Posterior cingulate gyrus (tissue), 11 donors: ENCODE measurements at regions not wholly inside any gene's neighbourhood (a gene's known extent, or its start where the extent isn't known, plus 50 kb on each side); places are given as distances from the start of the nearest gene placed in this dataset.
"Not testable (repeated sequence)": the region's sequence is repeated elsewhere in the genome, so short reads cannot be mapped to it uniquely, and the experiment has no call there.

ENCODE experiments used
- DNase-seq, 10 donors: peaks; one replicate each; pipeline versions ENCODE4 v3.0.0 to v3.0.0-alpha.2; 2020 to 2021; ENCODE audit warnings: mixed read lengths in 3 of 10
- intact Hi-C: fragments of 100-400 bp; cut with DNase I; formaldehyde crosslinking; loops from one replicate; pipeline ENCODE4 v1.15.1; 2023

GRCh38 chr11:39810358-39810757, 1649.1 kb downstream of the LRRC4C start:
- no peak for DNase-seq
- intact Hi-C loops, result no loop called here

GRCh38 chr11:39809833-39810232, 1649.6 kb downstream of the LRRC4C start:
- intact Hi-C loops, result no loop called here

DNA sequence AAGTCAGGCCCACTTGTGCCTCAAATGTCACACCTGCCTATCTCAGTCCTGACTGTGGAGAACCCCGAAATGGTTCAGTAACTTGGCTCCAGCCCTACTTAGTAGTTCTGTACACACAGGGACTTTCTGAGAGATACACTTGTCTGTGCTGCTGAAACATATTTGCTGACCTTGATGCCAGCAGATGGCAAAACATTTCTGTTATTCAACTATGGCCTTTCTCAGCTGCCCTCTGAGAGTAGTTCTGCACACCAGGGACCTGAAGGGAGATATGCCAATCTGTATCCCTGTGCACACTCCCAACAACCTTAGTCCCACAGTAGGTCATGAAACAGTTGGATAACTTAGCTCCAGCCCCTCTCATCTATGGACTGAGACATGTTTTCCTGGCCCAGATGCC, 1651.5 kb downstream of the LRRC4C start:
- intact Hi-C loops, result no loop called here

More at GRCh38 chr11:39809833-39810232, 1649.6 kb downstream of the LRRC4C start:
- DNase-seq, result no peak

DNA sequence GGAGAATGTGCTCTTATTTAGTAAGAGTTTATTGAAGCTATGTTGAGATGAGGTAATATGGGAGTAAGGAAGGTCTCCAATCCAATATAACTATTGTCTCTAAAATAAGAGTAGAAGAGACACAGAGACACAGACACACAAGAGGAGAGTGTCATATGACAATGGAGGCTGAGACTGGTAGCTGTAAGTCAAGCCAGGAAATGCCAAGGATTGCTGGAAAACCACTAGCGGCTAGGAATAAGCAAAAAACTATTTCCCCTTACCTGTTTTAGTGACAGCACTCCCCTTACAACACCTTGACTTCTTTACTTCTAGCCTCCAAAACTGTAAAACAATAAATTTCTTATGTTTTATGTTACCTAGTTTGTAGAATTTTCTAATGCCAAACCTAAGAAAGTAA, 1652.8 kb downstream of the LRRC4C start:
- intact Hi-C loops, result no loop called here
- no peak for DNase-seq

More for the DNA sequence above, 1651.5 kb downstream of the LRRC4C start:
- no peak for DNase-seq

- intact Hi-C loops, result no loop called here
- DNase-seq, result no peak
Measured at GRCh38 chr11:39804271-39804670, 1655.2 kb downstream of the LRRC4C start.

GRCh38 chr11:39786682-39787081, 1672.8 kb downstream of the LRRC4C start:
- intact Hi-C loops, result no loop called here

DNA sequence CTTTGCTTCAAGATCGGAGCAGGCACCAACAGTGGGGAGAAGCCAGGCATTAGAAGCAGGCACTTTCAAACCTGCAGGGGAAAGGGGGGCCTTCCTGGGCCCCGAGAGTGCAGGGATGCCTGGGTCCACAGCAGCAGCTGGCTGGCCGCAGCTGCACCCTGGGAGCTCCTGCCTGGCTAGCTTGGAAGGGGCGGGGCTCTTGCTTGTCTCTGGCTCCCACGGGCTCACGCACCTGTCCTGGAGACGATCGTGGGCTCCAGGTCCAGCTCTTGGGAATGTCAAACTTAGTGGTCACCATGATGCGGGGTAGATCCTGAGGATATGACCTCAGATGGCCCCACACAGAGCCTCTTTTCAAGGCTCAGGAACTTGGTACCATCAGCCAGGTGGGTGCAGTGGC, 1673.2 kb downstream of the LRRC4C start:
- intact Hi-C loops, result no loop called here

More at GRCh38 chr11:39786682-39787081, 1672.8 kb downstream of the LRRC4C start:
- peak in 2 of 10 donors; percentile 56 to 68 for DNase-seq

GRCh38 chr11:39784873-39785272, 1674.6 kb downstream of the LRRC4C start:
- intact Hi-C loops, result no loop called here

More for the DNA sequence above, 1673.2 kb downstream of the LRRC4C start:
- DNase-seq, result peak in 2 of 10 donors; percentile 51 to 55

DNA sequence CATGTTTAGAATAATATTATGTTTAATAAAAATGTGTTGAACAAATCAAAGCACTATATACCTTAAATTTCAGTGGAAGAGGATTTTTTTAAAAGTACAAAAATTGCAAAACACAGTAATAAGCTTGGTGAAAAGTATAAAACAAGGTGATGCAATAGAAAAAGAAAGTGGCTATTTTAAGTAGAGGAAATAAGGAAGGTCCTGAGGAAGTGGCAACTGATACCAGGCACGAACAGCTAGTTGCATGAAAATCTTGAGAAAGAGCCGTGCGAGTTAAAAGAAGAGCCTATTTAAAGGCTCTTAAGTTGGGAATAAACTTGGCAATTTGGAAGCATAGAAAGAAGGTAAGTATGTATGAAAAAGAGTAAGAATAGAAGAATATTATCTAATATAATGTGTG, 1679.3 kb downstream of the LRRC4C start:
- intact Hi-C loops, result no loop called here
- DNase-seq, result no peak

More at GRCh38 chr11:39784873-39785272, 1674.6 kb downstream of the LRRC4C start:
- DNase-seq, result peak in 2 of 10 donors; percentile 54 to 66

DNA sequence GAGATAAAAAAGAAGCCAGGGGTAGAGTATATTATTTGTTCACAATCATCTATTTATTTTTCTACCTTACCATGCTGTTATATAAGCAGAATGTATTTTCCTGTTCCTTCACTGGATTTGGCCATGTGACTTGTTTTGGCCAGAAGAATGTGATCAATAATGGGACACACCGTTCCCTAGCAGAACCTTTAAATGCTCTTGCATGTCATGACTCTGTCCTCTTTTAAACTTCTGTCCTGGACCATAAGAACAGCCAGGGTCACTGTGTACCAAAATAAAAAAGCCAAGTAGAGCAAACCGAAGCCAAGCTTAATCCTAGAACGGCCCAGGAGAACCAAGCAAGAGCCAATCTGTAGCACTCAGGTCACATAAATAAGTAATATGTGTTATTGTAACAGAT, 1682.4 kb downstream of the LRRC4C start:
- no peak for DNase-seq
- intact Hi-C loops, result no loop called here

- DNase-seq, result no peak
- intact Hi-C loops, result no loop called here
Measured at GRCh38 chr11:39772525-39773137, 1686.8 kb downstream of the LRRC4C start.

DNA sequence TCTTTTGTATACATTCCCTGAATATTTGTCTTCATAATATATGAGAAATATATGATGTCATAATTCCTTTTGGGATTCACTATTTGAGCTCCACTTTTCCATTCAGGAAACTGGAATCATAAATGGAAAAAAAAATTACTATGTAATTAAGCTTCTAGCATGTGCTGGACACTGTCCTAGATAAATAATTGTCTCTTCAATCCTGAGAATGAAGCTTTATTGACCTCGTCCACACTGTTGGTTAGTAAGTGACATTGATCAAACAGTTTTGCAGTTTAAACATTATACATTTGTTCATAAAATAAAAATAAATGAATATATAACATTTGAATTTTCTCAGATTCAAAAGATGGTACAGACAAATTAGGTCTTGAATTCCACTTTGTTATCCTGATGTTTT, 1691.2 kb downstream of the LRRC4C start:
- intact Hi-C loops, result no loop called here
- no peak for DNase-seq

DNA sequence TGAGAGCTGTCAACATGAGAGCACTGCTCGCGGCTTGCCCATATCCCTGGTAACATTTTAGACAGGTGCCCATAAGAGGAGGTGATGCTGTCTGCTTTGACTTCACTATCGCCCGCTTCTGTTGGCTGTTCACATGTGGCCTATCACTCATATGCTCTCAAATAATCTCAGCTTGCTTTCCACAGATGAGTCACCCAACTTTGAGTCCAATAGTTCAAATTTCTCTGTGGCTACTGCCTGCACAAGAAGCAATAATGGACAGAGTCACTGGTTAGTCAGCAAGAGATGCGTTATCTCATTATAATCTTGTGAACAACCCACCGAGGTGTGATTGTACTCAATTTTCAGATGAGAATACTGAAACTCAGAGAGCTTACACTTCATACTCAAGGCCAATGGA, 1714.1 kb downstream of the LRRC4C start:
- DNase-seq, result no peak
- intact Hi-C loops, result no loop called here

DNA sequence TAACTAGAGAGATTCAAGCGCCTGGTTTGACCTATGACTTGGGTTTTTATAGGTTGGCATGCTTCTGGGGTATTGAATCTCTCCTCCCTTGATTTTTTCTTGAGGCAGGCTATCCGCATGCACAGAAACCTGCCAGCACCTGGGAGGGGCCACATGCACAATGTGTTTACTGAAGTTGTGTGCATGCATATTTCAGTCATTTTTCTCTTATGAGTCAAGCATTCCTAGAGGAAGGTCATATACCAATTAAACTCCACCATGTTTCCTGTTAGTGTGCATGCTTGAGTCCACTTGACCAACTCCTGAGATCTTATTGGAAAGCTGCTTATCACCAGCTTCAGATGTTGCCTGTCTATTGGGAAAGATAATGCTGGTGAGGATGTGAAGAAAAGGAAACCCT, 1718.4 kb downstream of the LRRC4C start:
- no peak for DNase-seq
- intact Hi-C loops, result no loop called here

GRCh38 chr11:39736351-39736750, 1723.1 kb downstream of the LRRC4C start:
- DNase-seq, intact Hi-C loops: not testable (repeated sequence)

DNA sequence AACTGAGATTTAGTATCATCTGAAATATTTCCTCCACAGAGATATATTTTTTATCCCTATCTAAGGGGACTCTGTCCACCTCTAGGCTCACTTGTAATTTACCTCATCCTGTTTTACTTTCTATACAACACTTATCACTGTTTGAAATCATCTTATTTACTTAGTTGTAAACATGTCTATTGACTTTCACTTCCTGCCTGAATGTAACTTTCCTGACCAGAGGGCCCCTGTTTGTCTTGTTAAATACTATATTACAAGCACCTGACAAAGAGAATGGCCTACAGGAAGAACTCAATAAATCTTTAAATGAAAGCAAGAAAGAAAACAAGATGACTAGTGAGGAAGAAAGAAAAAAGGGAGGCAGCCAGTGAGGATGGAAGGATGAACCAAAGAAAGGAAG, 1727.5 kb downstream of the LRRC4C start:
- no peak for DNase-seq
- intact Hi-C loops, result no loop called here

- no peak for DNase-seq
- intact Hi-C loops, result no loop called here
Measured at GRCh38 chr11:39725081-39725480, 1734.4 kb downstream of the LRRC4C start.

GRCh38 chr11:39724404-39724803, 1735.0 kb downstream of the LRRC4C start:
- intact Hi-C loops, result no loop called here
- DNase-seq, result no peak

GRCh38 chr11:39712581-39712980, 1746.9 kb downstream of the LRRC4C start:
- intact Hi-C loops, result no loop called here

DNA sequence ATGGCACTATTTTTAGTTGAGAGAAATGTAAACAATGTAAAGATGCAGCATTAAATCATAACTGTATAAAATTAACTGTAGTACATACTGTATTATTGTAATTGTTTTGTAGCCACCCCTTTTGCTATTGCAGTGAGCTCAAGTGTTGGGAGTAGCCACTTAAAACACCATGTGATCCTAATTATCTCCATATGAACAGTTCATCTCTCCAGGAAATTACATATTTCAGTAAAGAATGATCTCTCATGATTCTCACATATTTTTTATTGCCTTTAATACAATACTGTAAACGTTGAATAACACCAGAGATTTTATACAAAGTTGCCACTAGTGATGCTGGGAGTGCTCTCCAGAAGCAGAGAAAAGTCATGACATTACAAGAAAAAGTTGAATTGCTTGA, 1768.6 kb downstream of the LRRC4C start:
- intact Hi-C loops, result no loop called here
- no peak for DNase-seq

More at GRCh38 chr11:39712581-39712980, 1746.9 kb downstream of the LRRC4C start:
- no peak for DNase-seq

DNA sequence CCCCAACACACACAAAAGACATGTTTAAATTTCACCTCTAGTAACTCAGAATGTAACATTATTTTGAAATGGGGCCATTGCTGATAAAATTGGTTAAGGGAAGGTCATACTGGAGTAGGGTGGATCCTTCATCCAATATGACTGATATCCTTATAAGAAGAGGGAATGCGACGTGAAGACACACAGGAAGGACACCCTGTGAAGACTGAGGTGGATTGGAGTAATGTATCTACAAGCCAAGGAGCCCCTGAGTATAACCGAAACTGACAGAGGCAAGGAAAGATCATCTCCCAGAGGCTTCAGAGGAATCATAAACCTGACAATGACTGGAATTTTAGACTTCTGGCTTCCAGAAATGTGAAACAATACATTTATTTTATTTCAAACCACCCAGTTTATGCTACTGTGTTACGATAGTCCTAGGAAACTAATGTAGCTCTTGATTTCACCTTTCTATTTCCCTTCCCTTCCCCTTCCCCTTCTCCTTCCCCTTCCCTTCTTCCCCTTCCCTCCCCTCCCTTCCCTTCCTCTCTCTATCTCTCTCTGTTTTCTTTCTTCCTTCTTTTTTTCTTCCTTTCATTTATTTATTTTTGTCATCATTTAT, 1775.4 kb downstream of the LRRC4C start:
- DNase-seq, result no peak
- intact Hi-C loops, result no loop called here

GRCh38 chr11:39683288-39683950, 1776.0 kb downstream of the LRRC4C start:
- no peak for DNase-seq
- intact Hi-C loops, result no loop called here
